WTC11 (cell line): ENCODE measurements at regions not wholly inside any gene's neighbourhood (a gene's known extent, or its start where the extent isn't known, plus 50 kb on each side); places are given as distances from the start of the nearest gene placed in this dataset.

Experiments
- ATAC-seq: fragments of 200-7000 bp; cut with Tn5 transposase; 2 replicates; pipeline ENCODE4 v1.10.0; 2021; ENCODE audit warnings: mild to moderate bottlenecking, moderate library complexity
- CTCF ChIA-PET: fragments of 300-600 bp; sonication (Branson Sonifier 250); formaldehyde crosslinking; loops from one replicate; lab custom pipeline; 2021; ENCODE audit warnings: antibody characterized with exemption; lab: Charles Lee
- POLR2A ChIA-PET: fragments of 350-600 bp; sonication (Branson Sonifier 250); formaldehyde crosslinking; loops from one replicate; lab custom pipeline; 2021; ENCODE audit warnings: antibody characterized with exemption; lab: Charles Lee
- DNase-seq: peaks from one replicate; pipeline ENCODE4 v3.0.0; 2021; ENCODE audit warnings: low spot score
- H3K27ac Mint-ChIP-seq: 2 replicates; pipeline ENCODE4 v1.8.0; 2021; ENCODE audit warnings: mixed read lengths
- H3K27me3 Mint-ChIP-seq: 2 replicates; pipeline ENCODE4 v1.8.0; 2021; ENCODE audit warnings: low read depth, mild to moderate bottlenecking, moderate library complexity, mixed read lengths
- H3K36me3 Mint-ChIP-seq: 2 replicates; pipeline ENCODE4 v1.8.0; 2021; ENCODE audit warnings: mixed read lengths
- H3K4me1 Mint-ChIP-seq: 2 replicates; pipeline ENCODE4 v1.8.0; 2022; ENCODE audit warnings: mixed read lengths
- H3K4me3 Mint-ChIP-seq: 2 replicates; pipeline ENCODE4 v1.8.0; 2021; ENCODE audit warnings: mild to moderate bottlenecking, moderate library complexity, mixed read lengths
- H3K9me3 Mint-ChIP-seq: 2 replicates; pipeline ENCODE4 v1.8.0; 2021; ENCODE audit warnings: mixed read lengths
- CBFB ChIP-seq: sonication (generic); formaldehyde crosslinking; IDR thresholded peaks from 2 replicates; pipeline ENCODE4 v1.8.1; 2022; ENCODE audit warnings: mild to moderate bottlenecking, low read depth, missing genetic modification reagents
- ESRRA ChIP-seq: sonication (generic); formaldehyde crosslinking; IDR thresholded peaks from 2 replicates; pipeline ENCODE4 v1.8.1; 2022; ENCODE audit warnings: mild to moderate bottlenecking, missing genetic modification reagents, borderline replicate concordance
- ETV6 ChIP-seq: sonication (generic); formaldehyde crosslinking; IDR thresholded peaks from 2 replicates; pipeline ENCODE4 v1.8.1; 2022; ENCODE audit warnings: mild to moderate bottlenecking, missing genetic modification reagents
- FOXP1 ChIP-seq: sonication (generic); formaldehyde crosslinking; IDR thresholded peaks from 2 replicates; pipeline ENCODE4 v1.8.0; 2022; ENCODE audit warnings: missing genetic modification reagents, mild to moderate bottlenecking, moderate library complexity, borderline replicate concordance
- HMGA2 ChIP-seq: fragments of 250-450 bp; sonication (Bioruptor Pico); IDR thresholded peaks from 2 replicates; pipeline ENCODE4 v1.4.0; 2021; ENCODE audit warnings: mild to moderate bottlenecking, moderate library complexity
- MXD4 ChIP-seq: fragments of 250-450 bp; sonication (Bioruptor Pico); IDR thresholded peaks from 2 replicates; pipeline ENCODE4 v1.8.0; 2021; ENCODE audit warnings: mild to moderate bottlenecking, moderate library complexity, borderline replicate concordance
- NFATC4 ChIP-seq: fragments of 250-450 bp; sonication (Bioruptor Pico); IDR thresholded peaks from 2 replicates; pipeline ENCODE4 v1.9.0; 2021; ENCODE audit warnings: mild to moderate bottlenecking
- NR2C2 ChIP-seq: sonication (generic); formaldehyde crosslinking; IDR thresholded peaks from 2 replicates; pipeline ENCODE4 v1.8.0; 2022; ENCODE audit warnings: mild to moderate bottlenecking, missing genetic modification reagents
- OVOL2 ChIP-seq: fragments of 250-450 bp; sonication (Bioruptor Pico); IDR thresholded peaks from 2 replicates; pipeline ENCODE4 v1.9.0; 2021; ENCODE audit warnings: mild to moderate bottlenecking, borderline replicate concordance
- SMAD4 ChIP-seq: sonication (generic); formaldehyde crosslinking; IDR thresholded peaks from 2 replicates; pipeline ENCODE4 v1.8.0; 2022; ENCODE audit warnings: mild to moderate bottlenecking, missing genetic modification reagents
- SP1 ChIP-seq: sonication (generic); formaldehyde crosslinking; conservative IDR thresholded peaks from 2 replicates; pipeline ENCODE4 v1.8.1; 2022; ENCODE audit warnings: missing genetic modification reagents
- TP53 ChIP-seq: sonication (generic); formaldehyde crosslinking; IDR thresholded peaks from 2 replicates; pipeline ENCODE4 v1.8.1; 2023; ENCODE audit warnings: mild to moderate bottlenecking, missing genetic modification reagents
- TF ChIP-seq, protein P1 (sequence below): sonication (generic); formaldehyde crosslinking; IDR thresholded peaks from 2 replicates; pipeline ENCODE4 v1.8.1; 2022; ENCODE audit warnings: missing genetic modification reagents, borderline replicate concordance
- TF ChIP-seq, protein P2 (sequence below): sonication (generic); formaldehyde crosslinking; IDR thresholded peaks from 2 replicates; pipeline ENCODE4 v1.8.1; 2023; ENCODE audit warnings: mild to moderate bottlenecking, missing genetic modification reagents, borderline replicate concordance
- TF ChIP-seq, protein P3 (sequence below): fragments of 250-450 bp; sonication (Bioruptor Pico); conservative IDR thresholded peaks from 2 replicates; pipeline ENCODE4 v1.9.0; 2021; ENCODE audit warnings: mild to moderate bottlenecking
- TF ChIP-seq, protein P4 (sequence below): sonication (generic); formaldehyde crosslinking; IDR thresholded peaks from 2 replicates; pipeline ENCODE4 v1.8.0; 2022; ENCODE audit warnings: mild to moderate bottlenecking, missing genetic modification reagents
- TF ChIP-seq, protein P5 (sequence below): fragments of 200-600 bp; IDR thresholded peaks from 2 replicates; pipeline ENCODE4 v1.8.0; 2022; ENCODE audit warnings: antibody characterized with exemption
- TF ChIP-seq, protein P6 (sequence below): fragments of 250-450 bp; sonication (Bioruptor Pico); IDR thresholded peaks from 2 replicates; pipeline ENCODE4 v1.9.0; 2021; ENCODE audit warnings: mild to moderate bottlenecking
- TF ChIP-seq, protein P7 (sequence below): sonication (generic); formaldehyde crosslinking; IDR thresholded peaks from 2 replicates; pipeline ENCODE4 v1.8.0; 2023; ENCODE audit warnings: missing genetic modification reagents, mild to moderate bottlenecking, borderline replicate concordance

DNA sequence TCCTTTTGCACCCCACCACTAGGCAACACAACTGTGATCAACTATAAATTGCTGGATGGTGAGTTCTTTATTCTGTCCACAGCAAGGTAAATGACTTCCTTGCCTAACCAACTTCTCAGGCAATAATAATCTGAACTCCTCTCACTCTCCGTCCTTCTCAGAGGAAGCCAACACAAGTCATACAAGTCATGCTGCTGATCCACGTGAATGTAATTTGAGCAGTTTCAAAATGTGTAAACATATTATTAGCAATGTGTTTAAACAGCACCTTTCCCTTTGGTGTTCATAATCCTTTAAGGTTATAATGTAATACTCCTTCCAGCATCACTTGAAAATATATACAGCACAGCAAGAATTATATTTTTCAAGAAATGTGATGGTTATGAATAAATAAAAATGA lies 127.9 kb downstream of the QRSL1 start:
- Mint-ChIP-seq H3K36me3 (peaks cover 17% of the 10 kb centered on the region), H3K4me1 (peaks cover 9% of the 10 kb centered on the region), H3K27me3 (no peaks in the 10 kb centered on the region), H3K9me3 (peaks cover 28% of the 10 kb centered on the region), H3K27ac (no peak overlapping the region), H3K4me3 (no peak overlapping the region)
- ATAC-seq (no peak), DNase-seq (no peak)
- ChIA-PET CTCF (no interaction called here), POLR2A (no interaction called here)
- TF ChIP-seq, protein P1, sequence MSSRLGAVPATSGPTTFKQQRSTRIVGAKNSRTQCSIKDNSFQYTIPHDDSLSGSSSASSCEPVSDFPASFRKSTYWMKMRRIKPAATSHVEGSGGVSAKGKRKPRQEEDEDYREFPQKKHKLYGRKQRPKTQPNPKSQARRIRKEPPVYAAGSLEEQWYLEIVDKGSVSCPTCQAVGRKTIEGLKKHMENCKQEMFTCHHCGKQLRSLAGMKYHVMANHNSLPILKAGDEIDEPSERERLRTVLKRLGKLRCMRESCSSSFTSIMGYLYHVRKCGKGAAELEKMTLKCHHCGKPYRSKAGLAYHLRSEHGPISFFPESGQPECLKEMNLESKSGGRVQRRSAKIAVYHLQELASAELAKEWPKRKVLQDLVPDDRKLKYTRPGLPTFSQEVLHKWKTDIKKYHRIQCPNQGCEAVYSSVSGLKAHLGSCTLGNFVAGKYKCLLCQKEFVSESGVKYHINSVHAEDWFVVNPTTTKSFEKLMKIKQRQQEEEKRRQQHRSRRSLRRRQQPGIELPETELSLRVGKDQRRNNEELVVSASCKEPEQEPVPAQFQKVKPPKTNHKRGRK, result no peak
- TF ChIP-seq, protein P2, sequence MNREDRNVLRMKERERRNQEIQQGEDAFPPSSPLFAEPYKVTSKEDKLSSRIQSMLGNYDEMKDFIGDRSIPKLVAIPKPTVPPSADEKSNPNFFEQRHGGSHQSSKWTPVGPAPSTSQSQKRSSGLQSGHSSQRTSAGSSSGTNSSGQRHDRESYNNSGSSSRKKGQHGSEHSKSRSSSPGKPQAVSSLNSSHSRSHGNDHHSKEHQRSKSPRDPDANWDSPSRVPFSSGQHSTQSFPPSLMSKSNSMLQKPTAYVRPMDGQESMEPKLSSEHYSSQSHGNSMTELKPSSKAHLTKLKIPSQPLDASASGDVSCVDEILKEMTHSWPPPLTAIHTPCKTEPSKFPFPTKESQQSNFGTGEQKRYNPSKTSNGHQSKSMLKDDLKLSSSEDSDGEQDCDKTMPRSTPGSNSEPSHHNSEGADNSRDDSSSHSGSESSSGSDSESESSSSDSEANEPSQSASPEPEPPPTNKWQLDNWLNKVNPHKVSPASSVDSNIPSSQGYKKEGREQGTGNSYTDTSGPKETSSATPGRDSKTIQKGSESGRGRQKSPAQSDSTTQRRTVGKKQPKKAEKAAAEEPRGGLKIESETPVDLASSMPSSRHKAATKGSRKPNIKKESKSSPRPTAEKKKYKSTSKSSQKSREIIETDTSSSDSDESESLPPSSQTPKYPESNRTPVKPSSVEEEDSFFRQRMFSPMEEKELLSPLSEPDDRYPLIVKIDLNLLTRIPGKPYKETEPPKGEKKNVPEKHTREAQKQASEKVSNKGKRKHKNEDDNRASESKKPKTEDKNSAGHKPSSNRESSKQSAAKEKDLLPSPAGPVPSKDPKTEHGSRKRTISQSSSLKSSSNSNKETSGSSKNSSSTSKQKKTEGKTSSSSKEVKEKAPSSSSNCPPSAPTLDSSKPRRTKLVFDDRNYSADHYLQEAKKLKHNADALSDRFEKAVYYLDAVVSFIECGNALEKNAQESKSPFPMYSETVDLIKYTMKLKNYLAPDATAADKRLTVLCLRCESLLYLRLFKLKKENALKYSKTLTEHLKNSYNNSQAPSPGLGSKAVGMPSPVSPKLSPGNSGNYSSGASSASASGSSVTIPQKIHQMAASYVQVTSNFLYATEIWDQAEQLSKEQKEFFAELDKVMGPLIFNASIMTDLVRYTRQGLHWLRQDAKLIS (CRISPR knock-in tag), result no peak
- TF ChIP-seq NFATC4 (no peak), MXD4 (no peak), OVOL2 (no peak), FOXP1 (CRISPR knock-in tag) (no peak), NR2C2 (CRISPR knock-in tag) (no peak), SP1 (CRISPR knock-in tag) (no peak), ESRRA (no peak), SMAD4 (CRISPR knock-in tag) (no peak), CBFB (CRISPR knock-in tag) (no peak), ETV6 (CRISPR knock-in tag) (no peak), HMGA2 (no peak), TP53 (CRISPR knock-in tag) (no peak)
- TF ChIP-seq, protein P3, sequence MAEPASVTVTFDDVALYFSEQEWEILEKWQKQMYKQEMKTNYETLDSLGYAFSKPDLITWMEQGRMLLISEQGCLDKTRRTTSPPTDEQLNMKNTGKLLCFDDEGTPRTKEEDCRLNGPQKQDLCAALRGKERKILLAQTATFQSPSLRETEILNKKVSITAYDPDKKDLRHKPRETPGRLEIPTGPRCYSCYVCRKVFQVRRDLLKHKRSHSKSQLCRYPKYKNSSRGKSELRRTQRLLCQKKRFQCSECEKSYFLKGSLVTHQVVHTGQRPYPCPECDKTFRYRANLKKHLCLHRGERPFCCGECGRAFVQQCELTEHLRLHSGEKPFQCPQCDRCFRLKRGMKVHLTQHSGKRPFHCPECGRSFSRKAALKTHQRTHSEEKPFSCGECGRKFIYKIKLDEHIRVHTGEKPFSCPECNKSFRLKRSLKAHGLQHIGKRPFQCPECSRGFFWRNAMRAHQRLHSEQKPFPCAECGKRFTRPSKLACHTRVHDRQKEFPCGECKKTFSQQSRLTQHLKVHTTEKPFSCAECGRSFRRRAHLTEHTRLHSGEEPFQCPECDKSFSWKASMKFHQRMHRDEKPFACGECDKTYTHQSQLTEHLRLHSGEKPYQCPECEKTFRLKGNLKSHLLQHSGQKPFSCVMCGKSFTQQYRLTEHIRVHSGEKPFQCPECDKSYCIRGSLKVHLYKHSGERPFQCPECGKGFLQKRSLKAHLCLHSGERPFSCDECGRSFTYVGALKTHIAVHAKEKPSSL (CRISPR knock-in tag), result no peak
- TF ChIP-seq, protein P4, sequence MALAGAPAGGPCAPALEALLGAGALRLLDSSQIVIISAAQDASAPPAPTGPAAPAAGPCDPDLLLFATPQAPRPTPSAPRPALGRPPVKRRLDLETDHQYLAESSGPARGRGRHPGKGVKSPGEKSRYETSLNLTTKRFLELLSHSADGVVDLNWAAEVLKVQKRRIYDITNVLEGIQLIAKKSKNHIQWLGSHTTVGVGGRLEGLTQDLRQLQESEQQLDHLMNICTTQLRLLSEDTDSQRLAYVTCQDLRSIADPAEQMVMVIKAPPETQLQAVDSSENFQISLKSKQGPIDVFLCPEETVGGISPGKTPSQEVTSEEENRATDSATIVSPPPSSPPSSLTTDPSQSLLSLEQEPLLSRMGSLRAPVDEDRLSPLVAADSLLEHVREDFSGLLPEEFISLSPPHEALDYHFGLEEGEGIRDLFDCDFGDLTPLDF (CRISPR knock-in tag), result no peak
- TF ChIP-seq, protein P5, sequence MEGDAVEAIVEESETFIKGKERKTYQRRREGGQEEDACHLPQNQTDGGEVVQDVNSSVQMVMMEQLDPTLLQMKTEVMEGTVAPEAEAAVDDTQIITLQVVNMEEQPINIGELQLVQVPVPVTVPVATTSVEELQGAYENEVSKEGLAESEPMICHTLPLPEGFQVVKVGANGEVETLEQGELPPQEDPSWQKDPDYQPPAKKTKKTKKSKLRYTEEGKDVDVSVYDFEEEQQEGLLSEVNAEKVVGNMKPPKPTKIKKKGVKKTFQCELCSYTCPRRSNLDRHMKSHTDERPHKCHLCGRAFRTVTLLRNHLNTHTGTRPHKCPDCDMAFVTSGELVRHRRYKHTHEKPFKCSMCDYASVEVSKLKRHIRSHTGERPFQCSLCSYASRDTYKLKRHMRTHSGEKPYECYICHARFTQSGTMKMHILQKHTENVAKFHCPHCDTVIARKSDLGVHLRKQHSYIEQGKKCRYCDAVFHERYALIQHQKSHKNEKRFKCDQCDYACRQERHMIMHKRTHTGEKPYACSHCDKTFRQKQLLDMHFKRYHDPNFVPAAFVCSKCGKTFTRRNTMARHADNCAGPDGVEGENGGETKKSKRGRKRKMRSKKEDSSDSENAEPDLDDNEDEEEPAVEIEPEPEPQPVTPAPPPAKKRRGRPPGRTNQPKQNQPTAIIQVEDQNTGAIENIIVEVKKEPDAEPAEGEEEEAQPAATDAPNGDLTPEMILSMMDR, result no peak
- TF ChIP-seq, protein P6, sequence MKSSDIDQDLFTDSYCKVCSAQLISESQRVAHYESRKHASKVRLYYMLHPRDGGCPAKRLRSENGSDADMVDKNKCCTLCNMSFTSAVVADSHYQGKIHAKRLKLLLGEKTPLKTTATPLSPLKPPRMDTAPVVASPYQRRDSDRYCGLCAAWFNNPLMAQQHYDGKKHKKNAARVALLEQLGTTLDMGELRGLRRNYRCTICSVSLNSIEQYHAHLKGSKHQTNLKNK (CRISPR knock-in tag), result no peak
- TF ChIP-seq, protein P7, sequence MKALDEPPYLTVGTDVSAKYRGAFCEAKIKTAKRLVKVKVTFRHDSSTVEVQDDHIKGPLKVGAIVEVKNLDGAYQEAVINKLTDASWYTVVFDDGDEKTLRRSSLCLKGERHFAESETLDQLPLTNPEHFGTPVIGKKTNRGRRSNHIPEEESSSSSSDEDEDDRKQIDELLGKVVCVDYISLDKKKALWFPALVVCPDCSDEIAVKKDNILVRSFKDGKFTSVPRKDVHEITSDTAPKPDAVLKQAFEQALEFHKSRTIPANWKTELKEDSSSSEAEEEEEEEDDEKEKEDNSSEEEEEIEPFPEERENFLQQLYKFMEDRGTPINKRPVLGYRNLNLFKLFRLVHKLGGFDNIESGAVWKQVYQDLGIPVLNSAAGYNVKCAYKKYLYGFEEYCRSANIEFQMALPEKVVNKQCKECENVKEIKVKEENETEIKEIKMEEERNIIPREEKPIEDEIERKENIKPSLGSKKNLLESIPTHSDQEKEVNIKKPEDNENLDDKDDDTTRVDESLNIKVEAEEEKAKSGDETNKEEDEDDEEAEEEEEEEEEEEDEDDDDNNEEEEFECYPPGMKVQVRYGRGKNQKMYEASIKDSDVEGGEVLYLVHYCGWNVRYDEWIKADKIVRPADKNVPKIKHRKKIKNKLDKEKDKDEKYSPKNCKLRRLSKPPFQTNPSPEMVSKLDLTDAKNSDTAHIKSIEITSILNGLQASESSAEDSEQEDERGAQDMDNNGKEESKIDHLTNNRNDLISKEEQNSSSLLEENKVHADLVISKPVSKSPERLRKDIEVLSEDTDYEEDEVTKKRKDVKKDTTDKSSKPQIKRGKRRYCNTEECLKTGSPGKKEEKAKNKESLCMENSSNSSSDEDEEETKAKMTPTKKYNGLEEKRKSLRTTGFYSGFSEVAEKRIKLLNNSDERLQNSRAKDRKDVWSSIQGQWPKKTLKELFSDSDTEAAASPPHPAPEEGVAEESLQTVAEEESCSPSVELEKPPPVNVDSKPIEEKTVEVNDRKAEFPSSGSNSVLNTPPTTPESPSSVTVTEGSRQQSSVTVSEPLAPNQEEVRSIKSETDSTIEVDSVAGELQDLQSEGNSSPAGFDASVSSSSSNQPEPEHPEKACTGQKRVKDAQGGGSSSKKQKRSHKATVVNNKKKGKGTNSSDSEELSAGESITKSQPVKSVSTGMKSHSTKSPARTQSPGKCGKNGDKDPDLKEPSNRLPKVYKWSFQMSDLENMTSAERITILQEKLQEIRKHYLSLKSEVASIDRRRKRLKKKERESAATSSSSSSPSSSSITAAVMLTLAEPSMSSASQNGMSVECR (CRISPR knock-in tag), result no peak
